ENCODE measurements at regions not wholly inside any gene's neighbourhood (a gene's known extent, or its start where the extent isn't known, plus 50 kb on each side); places are given as distances from the start of the nearest gene placed in this dataset.

DNA sequence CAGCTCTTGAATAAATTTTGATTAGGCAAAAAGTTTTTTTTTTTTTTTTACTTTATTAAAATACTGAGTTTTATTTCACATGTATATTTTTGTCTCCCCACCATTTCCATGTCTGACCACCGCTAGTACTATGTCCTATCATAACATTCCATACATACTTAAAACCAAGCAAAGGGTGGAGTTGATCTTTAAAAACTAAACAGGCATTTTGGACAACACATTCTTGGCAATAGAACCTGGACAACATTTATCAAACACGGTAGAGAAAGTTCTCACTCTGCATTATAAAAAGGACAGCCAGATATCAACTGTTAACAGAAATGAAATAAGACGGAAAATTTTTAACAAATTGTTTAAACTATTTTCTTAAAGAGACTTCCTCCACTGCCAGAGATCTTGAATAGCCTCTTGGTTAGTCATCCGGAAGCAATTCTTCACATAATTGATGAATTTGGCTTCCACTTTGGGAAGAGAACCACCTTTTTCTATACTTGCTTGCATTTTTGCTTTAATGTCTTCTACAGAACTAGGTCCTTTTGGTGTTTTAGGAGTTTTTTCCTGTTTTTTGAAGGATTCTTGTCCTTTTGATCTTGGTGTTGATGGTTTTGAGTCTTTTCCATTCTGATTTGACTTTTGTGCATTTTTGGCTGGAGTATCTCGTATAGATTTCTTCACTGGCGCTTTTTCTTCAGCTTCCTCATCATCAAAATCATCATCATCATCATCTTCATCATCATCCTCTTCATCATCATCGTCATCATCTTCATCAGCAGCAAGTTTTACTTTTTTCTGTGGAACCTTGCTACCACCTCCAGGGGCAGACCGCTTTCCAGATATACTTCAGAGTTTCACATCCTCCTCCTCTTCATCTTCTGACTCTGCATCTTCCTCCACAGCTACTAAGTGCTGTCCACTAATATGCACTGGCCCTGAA is 58.7 kb downstream of the POU5F2 start:
- DNase-seq = peak; percentile 23

DNA sequence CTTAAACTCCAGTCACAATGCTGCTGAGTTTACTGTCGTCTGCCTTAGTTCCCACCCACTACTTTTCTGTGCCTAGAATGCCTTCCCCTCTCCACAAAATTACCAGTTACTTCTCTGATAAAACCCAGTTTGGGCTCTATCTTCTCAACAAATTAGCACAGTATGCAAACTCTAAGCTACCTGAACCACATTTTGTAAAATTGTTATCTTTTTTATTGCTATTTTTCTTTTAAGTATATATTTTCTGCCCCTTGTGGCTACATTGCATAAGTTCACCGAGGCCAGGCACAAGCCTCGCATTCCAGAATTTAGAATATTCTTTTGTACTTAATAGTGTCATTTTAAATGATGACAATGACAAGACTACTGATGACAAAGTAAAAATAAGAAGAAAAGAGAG is 60.0 kb downstream of the POU5F2 start:
- no peak for DNase-seq

DNA sequence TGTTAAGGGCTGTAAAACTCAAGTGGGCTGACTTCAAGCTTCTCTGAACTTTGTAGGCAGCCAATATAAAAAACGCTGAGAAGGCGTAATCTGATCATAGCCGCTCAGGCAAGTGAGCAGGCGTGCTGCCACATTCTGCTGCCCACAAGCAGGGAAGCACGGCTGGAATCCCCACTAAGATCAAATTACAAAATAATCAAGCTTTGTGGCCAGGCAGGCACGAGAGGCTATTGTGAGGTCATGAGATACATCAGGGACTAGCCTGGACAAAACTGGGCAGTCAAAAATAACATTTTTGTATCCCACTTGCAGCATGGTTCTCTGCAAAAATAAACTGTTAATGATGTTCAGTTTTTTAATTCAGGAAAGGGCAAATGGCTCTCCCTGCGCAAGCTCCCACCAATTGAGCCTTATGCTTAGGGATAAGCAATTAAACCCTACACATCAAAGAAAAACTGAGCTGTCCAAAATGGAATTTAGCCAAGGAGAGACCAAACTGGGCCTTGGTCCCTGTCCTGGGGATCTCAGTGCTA is 64.0 kb downstream of the POU5F2 start:
- DNase-seq = peak; percentile 95

DNA sequence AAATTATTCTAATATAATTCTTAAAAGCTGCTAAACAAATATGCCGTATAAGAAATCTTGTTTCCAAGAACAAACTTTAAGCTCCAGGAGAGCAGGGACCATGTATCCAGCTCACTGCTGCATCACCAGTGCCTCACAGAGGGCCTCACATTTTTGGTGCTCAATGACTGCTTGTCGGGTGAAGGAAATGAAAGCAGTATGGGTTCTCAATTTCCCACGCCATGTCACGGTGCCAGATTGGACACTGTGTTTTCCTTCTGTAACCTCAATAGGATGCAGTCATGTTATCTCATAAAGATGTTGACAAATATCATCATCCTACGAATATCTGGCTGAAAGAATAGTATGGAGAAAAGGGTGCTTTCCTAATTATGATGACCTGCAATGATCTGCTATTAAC is 64.7 kb downstream of the POU5F2 start:
- DNase-seq = no peak

DNA sequence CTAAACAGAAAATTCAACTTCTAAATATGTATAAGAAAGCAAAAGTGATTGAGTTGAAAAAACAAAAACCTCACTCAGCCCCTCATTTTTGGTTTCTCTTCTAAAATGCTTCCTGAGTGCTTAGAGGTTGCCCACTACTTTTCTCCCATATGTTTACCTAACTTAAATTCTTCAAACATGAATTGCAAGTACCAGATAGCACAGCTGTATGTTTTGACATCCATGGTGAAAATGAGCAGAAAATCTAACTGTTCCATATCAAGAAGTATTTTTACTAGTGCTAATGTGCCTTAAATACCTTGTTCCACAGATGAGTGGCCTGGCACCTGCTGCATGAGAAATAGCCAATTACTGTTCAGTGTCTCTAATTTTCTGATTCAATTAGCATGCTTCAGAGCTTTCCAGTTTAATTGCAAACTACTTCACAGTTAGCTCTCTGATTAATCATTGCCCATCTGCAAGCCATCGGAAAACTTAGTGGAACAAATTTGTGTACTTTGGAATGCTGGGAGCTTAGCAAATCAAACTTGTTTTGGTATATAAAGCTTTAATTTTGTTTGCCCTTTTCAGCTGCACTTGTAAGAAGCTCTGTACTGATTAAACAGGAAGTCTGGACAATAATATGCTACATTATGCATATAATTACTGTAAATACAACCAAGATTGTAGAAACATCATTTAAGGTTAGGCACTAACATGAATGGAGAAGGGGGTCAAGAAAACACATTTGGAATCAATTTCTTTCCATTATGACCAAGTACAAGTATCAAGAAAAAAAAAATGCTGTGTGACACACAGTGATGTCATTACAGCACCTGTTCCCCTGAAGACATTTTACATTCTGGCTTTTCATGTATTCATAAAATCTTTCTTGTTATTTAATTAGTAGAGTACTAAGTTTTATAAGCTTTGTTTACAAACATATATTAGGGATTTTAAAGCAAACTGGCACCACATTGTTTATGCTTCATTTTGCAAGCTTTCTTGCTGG is 65.6 kb downstream of the POU5F2 start:
- DNase-seq = no peak

DNA sequence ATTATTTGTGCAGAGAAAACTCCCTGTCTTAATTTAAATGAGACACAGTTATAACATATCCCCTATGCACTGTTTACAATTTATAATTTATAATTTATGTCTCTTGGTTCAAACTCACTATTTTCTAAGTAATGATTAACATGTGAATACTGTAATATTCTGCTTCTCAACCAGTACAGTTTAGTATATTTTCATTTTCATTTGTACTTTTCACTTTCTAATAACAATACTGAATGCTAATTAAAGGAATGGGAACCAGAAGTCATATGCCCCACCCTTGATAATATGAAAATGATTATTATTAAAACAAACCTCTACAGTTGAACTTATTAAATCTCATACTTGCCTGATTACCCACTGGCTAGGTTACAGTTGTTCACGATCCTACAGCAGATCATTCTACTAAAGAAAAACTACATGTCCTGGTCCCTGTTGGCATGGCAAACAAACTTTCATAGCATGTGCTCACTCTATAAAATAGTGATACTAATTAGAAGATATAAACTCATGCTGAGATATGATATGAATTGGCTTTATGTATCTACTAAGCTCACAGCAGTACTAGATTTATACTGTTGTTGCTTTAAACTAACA is 66.4 kb downstream of the POU5F2 start:
- DNase-seq = no peak

DNA sequence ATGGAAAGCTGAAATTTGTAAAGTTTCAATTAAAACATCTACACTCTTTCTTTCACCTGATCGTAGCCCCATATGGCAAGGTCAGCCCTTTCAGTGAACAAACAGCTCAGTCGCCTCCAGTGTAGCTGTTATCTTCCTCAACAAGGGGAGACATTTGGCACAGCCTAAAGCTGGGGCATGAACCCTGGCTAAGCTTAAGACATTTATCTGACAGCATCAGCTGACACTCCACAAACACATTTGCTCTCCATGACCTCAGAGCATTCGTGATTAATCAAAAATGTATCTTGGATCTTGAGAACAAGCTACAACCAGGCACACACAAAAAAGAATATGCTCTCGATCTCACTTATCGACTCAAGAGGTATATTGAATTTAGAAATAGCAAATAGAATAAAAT is 67.3 kb downstream of the POU5F2 start:
- DNase-seq = no peak

DNA sequence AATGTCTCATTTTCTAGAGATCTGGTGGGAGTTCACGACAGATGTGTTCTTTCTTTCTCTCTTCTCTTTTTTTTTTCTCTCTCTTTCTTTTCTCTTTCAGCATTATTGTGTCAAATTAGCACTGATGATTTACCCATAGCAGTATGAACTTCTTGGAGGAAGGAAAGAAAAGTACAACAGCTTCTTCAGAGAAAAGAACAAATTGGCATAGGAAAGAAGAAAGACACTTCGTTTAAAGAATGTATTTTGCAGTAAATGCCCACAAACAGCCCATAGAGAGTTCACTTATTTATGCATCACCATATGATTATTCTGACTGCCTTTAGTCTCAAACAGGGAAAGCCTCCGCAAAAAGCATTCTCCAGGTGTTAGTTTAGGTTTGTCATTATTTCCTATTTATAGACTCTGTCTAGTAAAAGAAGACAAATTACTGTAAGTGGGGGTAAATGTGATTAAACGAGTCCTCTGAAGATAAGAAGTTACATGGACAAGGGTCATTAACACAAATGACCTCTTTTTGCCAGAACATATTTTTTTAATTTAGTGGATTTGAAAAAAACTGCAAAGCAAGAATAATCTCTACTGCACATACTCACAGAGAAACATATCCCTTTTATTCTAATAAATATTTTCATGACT is 68.0 kb downstream of the POU5F2 start:
- DNase-seq = no peak

DNA sequence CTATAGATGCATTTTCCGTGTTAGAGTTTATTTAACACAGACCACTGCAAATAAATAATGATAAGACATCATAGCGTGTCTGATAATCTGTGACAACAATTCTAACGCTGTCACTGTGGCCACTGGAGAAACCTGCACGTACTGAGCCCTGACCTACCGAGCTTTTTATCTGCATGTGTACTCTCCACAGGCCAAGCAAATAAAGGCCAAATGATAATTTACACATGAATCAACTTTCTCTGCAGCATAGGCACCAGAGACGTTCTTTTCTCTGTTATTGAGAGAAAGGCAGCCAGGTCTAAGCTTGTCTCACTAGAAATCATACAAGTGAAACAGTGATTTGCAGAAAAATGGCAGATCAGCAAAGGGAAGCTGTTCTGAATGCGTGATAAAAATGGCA is 75.8 kb downstream of the POU5F2 start:
- no peak for DNase-seq

DNA sequence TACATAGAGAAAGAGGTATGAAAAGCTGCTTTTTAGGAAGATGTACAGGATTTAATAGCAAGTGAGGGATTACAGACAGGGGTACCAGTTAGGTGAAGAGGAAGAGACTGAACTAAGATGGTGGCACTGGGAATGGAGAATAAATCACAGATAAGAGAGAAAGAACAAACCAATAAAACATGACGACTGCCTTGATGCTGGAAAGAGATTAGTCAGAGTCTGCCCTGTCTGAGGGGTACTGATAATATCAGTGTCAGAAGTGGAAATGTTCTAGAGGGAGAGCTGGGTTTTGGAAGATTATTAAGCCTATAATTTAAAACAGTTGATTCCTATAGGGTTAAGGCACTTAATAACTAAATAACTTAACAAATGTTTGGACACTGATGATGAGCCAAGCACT is 77.7 kb downstream of the NR2F1 start:
- DNase-seq = no peak

DNA sequence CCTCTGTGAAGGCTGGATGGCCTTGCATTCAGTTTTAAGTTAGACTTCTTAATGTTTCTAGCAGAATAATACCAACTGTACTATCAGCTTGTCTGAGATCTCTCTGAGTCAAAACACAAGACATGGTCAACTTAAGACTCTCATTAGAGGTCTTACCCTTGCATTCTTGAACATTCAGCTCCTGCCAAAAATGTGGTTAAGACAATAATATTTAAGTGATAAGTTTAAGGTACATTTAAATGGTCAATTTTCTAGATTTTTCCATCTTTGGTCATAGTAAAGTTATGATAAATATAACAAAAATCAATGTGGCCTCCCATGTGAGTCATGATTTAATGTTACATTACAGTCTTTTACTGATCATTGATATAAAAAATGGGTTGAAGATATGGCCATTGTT is 75.0 kb downstream of the NR2F1 start:
- no peak for DNase-seq

DNA sequence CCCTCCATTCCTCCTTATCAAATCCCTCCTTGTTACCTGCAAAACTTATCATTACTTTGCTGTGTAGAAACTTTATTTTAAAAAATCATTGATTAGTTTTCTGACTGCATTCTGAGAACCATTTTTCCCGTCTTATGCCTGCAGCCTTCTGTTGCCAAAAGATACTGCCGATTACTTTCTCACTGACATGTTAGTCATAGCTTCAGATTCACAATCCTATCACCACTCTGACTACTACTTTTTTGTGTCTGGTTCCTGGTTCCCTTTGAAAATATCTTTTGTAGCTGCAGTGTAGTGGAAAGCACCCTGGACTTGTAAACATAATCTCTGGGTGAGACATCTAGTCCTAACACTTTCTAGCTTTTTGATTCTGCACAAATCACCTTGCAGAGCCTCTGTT is 71.7 kb downstream of the NR2F1 start:
- DNase-seq = no peak

DNA sequence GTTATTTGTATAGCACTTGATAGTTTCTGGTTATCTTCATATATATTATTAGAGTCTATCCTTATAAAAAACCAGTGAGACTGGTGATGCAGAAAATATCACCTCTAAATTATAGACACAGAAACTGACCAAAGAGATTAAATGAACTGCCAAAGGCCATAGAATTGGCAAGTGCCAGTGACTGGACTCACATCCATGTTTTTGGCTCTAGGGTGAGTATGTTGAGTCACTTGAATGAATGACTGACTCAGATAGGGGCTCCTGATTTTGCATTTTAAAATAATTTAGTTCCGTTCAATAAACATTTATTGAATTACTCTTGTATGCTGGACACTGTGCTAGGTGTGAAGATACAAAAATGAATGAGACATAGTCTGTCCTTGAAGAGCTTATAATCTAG is 70.7 kb downstream of the NR2F1 start:
- DNase-seq = no peak

DNA sequence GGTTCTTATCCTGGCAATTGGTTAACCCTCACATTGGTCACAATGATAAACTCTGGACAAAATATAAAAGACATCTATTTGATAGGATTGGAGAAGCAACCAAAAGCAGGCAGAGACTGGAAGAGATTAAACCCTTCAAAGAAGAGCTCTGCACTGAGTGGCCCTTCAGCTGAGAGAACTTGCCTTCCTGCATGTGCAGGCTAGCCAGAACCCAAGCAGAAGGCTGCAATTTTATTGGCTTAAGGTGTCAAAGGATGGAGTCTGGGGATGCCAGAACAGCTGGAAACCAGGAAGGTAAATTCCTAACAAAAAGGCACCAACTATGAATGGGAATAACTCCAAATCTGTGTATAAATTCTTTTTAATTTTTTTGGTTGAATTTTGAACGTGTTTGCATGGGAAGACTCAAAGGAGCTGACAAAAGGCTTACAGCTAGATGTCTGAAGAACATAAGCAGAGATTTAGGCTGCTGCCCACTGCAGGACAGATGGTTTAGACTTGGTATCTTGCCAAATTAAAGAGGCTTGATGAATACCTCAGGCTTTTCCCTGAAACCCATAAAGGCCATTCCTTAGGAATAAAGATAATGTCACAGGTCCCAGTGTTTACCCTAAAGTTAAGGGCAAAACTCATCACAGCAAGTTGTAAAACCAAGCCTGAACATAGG is 66.3 kb downstream of the NR2F1 start:
- no peak for DNase-seq

DNA sequence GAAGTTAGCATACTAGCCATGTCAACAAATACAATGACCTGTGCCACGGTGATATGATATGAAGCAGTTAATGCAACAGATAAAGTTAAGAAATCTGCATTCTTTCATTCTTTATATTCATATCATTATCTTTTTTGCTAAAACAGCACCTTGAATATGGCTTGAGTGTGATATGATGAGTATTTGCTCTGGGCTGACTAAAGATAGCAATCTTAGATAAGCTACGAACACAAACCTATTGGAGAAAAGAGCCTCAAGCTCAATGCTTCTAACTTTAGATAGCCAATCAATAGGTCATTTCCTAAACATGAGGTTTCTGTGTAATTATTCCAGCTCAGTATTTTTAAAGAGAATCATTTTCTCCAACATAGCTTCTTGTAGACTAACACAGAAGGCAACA is 61.7 kb downstream of the NR2F1 start:
- no peak for DNase-seq
